Thyroid gland (tissue), 4 donors: ENCODE measurements at regions not wholly inside any gene's neighbourhood (a gene's known extent, or its start where the extent isn't known, plus 50 kb on each side); places are given as distances from the start of the nearest gene placed in this dataset.
A peak's percentile ranks its signal among the peaks of the same experiment; 100 is the strongest.

Experiments
- DNase-seq, 2 donors: peaks; one replicate each; pipeline ENCODE4 v3.0.0-alpha.2; 2019
- H3K27ac ChIP-seq, 3 donors: fragments of 200-600 bp; sonication (generic); 1 replicate in 2 of 3; 2 replicates in 1 of 3; pipeline ENCODE4 v1.5.1; 2016 to 2019; ENCODE audit warnings: mild to moderate bottlenecking in 1 of 3, moderate library complexity in 1 of 3
- H3K27me3 ChIP-seq: fragments of 200-600 bp; sonication (generic); one replicate; pipeline ENCODE4 v1.5.1; 2019
- H3K36me3 ChIP-seq, 2 donors: fragments of 200-600 bp; sonication (generic); one replicate each; pipeline ENCODE4 v1.5.1; 2016 to 2019
- H3K4me1 ChIP-seq, 2 donors: fragments of 200-600 bp; sonication (generic); one replicate each; pipeline ENCODE4 v1.5.1; 2017 to 2019
- H3K4me3 ChIP-seq, 3 donors: fragments of 200-600 bp; sonication (generic); replicated peaks in 1 of 3; 1 replicate in 2 of 3; 2 replicates in 1 of 3; pipeline ENCODE4 v1.5.1; 2016; ENCODE audit warnings: mild to moderate bottlenecking in 1 of 3
- H3K9me3 ChIP-seq: fragments of 200-600 bp; sonication (generic); one replicate; pipeline ENCODE4 v1.5.1; 2017
- POLR2A ChIP-seq, 2 donors: fragments of 450-650 bp; IDR thresholded peaks; one replicate each; pipeline ENCODE4 v1.6.1; 2017; ENCODE audit warnings: antibody characterized with exemption in 2 of 2, mild to moderate bottlenecking in 2 of 2, moderate library complexity in 1 of 2
- WGBS, 2 donors: methylation state at CpG; one replicate each; pipeline ENCODE4 v1.1.5; 2017; 5-methylcytosine and 5-hydroxymethylcytosine counted together
- intact Hi-C: fragments of 100-400 bp; cut with DNase I; formaldehyde crosslinking; loops from one replicate; pipeline ENCODE4 v1.15.1; 2023
- TF ChIP-seq, protein P1 (sequence below), 6 experiments: fragments of 200-600 bp in 3 of 6; fragments of 450-650 bp in 3 of 6; sonication (generic) in 3 of 6; IDR thresholded peaks; one replicate each; pipeline ENCODE4 v1.5.1; 2016 to 2019; ENCODE audit warnings: antibody characterized with exemption in 6 of 6, mild to moderate bottlenecking in 2 of 6, inconsistent platforms in 1 of 6, moderate library complexity in 1 of 6

DNA sequence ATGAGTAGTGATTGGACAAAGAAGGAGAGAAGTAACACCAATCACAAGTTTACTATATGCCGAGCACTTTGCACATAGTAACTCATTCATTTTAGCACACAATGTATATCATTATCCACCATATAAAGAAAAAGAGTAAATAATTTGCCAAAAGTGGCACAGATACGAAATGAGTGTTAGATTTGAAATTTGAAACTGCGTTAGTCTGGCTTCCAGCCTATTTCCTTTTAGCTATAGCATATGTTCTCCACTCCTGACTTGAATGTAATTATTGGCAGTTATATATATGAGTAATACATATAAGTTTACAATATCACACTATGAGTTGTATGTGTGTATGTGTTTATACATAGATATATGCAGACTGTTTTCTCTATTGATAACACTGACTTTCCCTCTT, 98.6 kb downstream of the NOL4 start:
- H3K36me3 ChIP-seq, result no peaks in the 10 kb centered on the region
- no peak for TF ChIP-seq POLR2A (IDR thresholded peaks at IDR 0.05)
- TF ChIP-seq, protein P1, sequence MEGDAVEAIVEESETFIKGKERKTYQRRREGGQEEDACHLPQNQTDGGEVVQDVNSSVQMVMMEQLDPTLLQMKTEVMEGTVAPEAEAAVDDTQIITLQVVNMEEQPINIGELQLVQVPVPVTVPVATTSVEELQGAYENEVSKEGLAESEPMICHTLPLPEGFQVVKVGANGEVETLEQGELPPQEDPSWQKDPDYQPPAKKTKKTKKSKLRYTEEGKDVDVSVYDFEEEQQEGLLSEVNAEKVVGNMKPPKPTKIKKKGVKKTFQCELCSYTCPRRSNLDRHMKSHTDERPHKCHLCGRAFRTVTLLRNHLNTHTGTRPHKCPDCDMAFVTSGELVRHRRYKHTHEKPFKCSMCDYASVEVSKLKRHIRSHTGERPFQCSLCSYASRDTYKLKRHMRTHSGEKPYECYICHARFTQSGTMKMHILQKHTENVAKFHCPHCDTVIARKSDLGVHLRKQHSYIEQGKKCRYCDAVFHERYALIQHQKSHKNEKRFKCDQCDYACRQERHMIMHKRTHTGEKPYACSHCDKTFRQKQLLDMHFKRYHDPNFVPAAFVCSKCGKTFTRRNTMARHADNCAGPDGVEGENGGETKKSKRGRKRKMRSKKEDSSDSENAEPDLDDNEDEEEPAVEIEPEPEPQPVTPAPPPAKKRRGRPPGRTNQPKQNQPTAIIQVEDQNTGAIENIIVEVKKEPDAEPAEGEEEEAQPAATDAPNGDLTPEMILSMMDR (IDR thresholded peaks at IDR 0.05), result no peak
- intact Hi-C loops, result loop anchor here (10.0 kb wide), 1 partner anchor 199 kb away; no protein-coding TSS in a partner anchor
- no peaks in the 10 kb centered on the region for H3K9me3 ChIP-seq
- H3K4me3 ChIP-seq, result no peak overlapping the region
- H3K4me1 ChIP-seq, result no peaks in the 10 kb centered on the region
- H3K27ac ChIP-seq, result no peak overlapping the region
- no peaks in the 10 kb centered on the region for H3K27me3 ChIP-seq
- 82 to 96% methylated on average over 3 of the region's 3 CpGs for WGBS, 2 donors
- DNase-seq, result no peak

DNA sequence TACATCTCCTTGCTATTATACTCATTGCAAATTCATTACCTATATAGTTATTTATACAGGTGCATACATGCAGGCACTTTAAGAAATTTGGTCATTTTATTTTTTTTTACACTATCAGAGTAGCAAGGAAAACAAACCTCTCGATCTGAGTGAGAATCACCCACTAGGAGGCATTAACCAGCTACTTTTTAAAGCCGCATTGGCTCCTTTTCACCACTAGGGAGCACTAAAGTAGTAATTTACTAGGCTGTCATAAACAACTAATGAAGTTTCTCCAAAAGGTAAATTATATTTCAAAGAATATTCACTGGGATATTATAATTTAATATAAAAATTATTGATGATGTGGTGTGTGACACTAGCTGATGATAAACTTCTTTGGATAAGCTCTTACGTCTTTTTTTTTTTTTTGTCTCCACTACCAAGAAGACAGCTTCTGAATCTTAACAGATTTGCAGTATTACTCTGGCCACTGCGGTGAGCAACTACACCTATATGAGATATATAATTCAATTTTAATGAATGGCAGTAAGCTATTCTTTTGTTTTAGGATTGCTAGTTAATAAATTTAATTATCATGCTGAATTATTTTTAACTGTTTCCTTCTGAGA, 101.9 kb downstream of the NOL4 start:
- Histone ChIP-seq H3K4me1 (no peaks in the 10 kb centered on the region), H3K36me3 (no peaks in the 10 kb centered on the region), H3K4me3 (no peak overlapping the region), H3K27ac (no peak overlapping the region), H3K9me3 (no peaks in the 10 kb centered on the region), H3K27me3 (no peaks in the 10 kb centered on the region)
- intact Hi-C loops, result loop anchor here (10.0 kb wide), 1 partner anchor 202 kb away; no protein-coding TSS in a partner anchor
- 27 to 28% methylated on average over 4 of the region's 4 CpGs for whole genome bisulfite sequencing, 2 donors
- DNase-seq, result peak; percentile 9 to 20
- no peak for TF ChIP-seq POLR2A (IDR thresholded peaks at IDR 0.05)
- TF ChIP-seq, protein P1 (IDR thresholded peaks at IDR 0.05), result peak; percentile 58 to 95 (median 76)

DNA sequence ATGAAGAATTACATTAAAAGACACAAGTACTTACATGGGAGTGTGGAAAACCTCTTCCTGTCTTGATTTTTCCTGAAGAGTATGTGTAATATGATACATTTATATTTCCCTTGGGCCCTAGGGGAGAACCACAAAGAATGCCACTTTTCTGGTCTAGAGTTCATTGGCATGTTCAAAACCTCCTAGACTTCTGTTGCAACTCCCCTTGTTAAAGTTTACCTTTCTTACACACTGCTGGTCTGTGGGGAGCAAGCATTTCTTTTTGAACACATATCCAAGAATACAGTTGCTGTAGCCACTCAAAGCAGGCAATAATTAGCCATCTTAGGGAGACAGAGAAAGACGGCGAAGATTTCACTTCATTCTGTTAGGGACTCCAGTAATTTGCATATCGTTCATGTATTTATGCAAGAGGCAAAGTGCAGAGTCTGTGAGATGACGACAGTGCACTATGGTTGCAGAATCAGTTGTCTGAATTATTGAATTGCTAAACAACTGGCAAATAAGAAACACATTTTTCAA, 103.5 kb downstream of the NOL4 start:
- no peak overlapping the region for H3K4me3 ChIP-seq
- H3K36me3 ChIP-seq, result no peaks in the 10 kb centered on the region
- TF ChIP-seq, protein P1 (IDR thresholded peaks at IDR 0.05), result no peak
- no peak for TF ChIP-seq POLR2A (IDR thresholded peaks at IDR 0.05)
- DNase-seq, result no peak
- no peaks in the 10 kb centered on the region for H3K9me3 ChIP-seq
- H3K27ac ChIP-seq, result no peak overlapping the region
- intact Hi-C loops, result loop anchor here (10.0 kb wide), 1 partner anchor 204 kb away; no protein-coding TSS in a partner anchor
- no peaks in the 10 kb centered on the region for H3K27me3 ChIP-seq
- 52 to 62% methylated on average over 4 of the region's 4 CpGs for WGBS, 2 donors
- no peaks in the 10 kb centered on the region for H3K4me1 ChIP-seq

DNA sequence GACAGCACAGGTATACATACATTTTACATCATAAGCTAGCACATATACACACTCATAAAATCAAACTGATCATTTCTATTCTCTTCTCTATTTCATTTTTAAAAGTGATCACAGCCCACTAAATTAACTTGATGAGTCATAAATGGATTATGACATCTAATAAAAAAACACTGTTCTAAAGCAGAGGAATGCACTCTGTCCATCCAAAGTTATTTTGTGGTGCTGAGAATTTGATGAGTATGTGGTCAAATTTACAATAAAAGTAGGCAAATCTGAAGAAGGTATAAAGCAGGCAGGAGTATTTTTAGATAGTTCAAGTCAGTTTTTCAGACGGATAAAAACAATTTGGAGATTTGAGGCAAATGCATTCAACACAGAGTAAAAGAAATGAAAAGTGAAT, 104.4 kb downstream of the NOL4 start:
- DNase-seq, result no peak
- Histone ChIP-seq H3K4me3 (no peak overlapping the region), H3K27me3 (no peaks in the 10 kb centered on the region), H3K4me1 (no peaks in the 10 kb centered on the region), H3K36me3 (no peaks in the 10 kb centered on the region), H3K27ac (no peak overlapping the region), H3K9me3 (no peaks in the 10 kb centered on the region)
- 72 to 85% methylated on average over 1 of the region's 1 CpG for WGBS, 2 donors
- intact Hi-C loops, result loop anchor here (10.0 kb wide), 1 partner anchor 205 kb away; no protein-coding TSS in a partner anchor
- no peak for TF ChIP-seq POLR2A (IDR thresholded peaks at IDR 0.05)
- TF ChIP-seq, protein P1 (IDR thresholded peaks at IDR 0.05), result no peak

DNA sequence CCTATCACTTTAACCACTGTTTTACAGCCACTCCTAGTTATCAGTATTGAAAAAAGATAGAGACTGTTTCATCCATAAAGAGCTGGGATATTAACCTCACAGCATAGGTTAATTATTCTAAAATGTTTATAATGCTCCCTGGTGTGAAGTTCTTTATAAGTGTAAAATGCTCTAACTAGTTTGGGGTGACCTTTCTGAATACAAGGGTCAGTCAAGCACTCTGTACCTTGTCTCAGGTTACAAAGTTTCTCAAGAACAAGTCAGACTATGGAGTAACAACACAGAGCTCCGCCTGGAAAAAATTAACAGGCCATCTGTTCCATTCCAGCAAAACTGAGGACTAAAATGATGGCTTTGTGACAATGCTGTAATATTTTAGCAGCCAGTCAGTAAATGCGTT, 107.4 kb downstream of the NOL4 start:
- Histone ChIP-seq H3K4me1 (no peaks in the 10 kb centered on the region), H3K36me3 (no peaks in the 10 kb centered on the region), H3K27me3 (no peaks in the 10 kb centered on the region), H3K9me3 (no peaks in the 10 kb centered on the region), H3K27ac (no peak overlapping the region), H3K4me3 (no peak overlapping the region)
- intact Hi-C loops, result no loop called here
- TF ChIP-seq, protein P1 (IDR thresholded peaks at IDR 0.05), result no peak
- no peak for TF ChIP-seq POLR2A (IDR thresholded peaks at IDR 0.05)
- DNase-seq, result no peak
- WGBS, 2 donors, result 62% methylated on average over 2 of the region's 2 CpGs
